H1 (cell line): ENCODE measurements at regions not wholly inside any gene's neighbourhood (a gene's known extent, or its start where the extent isn't known, plus 50 kb on each side); places are given as distances from the start of the nearest gene placed in this dataset.

Experiments
- CHD1 ChIP-seq: IDR thresholded peaks from 2 replicates; pipeline ENCODE4 v1.6.1; 2012; ENCODE audit warnings: low read depth, low read length, improper control_type of control experiment
- HDAC2 ChIP-seq, 2 experiments: fragments of 300-600 bp in 1 of 2; sonication (generic) in 1 of 2; IDR thresholded peaks; 2 replicates each; pipeline ENCODE4 v1.6.1; 2011 to 2012; ENCODE audit warnings: low read depth in 2 of 2, low read length in 2 of 2, mild to moderate bottlenecking in 2 of 2, moderate library complexity in 2 of 2, borderline replicate concordance in 1 of 2, inconsistent platforms in 1 of 2
- NRF1 ChIP-seq: IDR thresholded peaks from 2 replicates; pipeline ENCODE4 v1.6.1; 2011; ENCODE audit warnings: mild to moderate bottlenecking, low read depth, low read length, improper control_type of control experiment
- SUZ12 ChIP-seq: fragments of 200-600 bp; sonication (generic); IDR thresholded peaks from 2 replicates; pipeline ENCODE4 v1.6.1; 2012; ENCODE audit warnings: mild to moderate bottlenecking, inconsistent platforms, low read length, moderate library complexity, mixed read lengths
- TAF7 ChIP-seq: optimal IDR thresholded peaks from 2 replicates; pipeline ENCODE3; 2011; ENCODE audit warnings: low read depth, mild to moderate bottlenecking, inconsistent platforms, low read length, moderate library complexity, borderline replicate concordance

DNA sequence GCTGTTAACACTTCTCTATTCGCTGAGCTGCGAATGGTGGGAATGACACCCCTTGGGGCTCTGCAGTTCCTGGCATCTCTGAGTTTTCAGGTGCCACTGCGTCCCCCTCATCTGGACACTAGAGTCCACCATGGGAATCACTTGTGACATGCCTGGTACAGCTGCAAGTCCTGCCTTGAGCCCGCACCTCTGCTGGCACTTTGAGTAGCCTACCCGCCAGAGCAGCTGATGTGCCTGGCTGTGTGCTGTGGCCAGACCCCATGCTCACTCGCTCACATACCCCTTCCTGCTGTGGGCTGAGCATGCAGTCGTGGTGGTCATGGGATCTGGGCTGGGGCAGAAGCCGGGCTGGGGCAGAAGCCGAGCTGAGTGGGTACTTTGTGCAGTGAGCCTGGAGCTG is 117.6 kb downstream of the RND3 start (continued):
- TF ChIP-seq HDAC2 (IDR thresholded peaks at IDR 0.05; ENCODE audit: borderline replicate concordance in 1 of 2, low read depth in 2 of 2, low read length in 2 of 2) (no peak), SUZ12 (no peak), NRF1 (no peak), CHD1 (no peak), TAF7 (no peak)
